Tibial artery (tissue), 4 donors: ENCODE measurements at regions not wholly inside any gene's neighbourhood (a gene's known extent, or its start where the extent isn't known, plus 50 kb on each side); places are given as distances from the start of the nearest gene placed in this dataset.

Experiments used
- DNase-seq, 2 donors: peaks; one replicate each; pipeline ENCODE4 v3.0.0-alpha.2; 2019
- H3K27ac ChIP-seq, 2 donors: fragments of 200-600 bp; sonication (generic) in 1 of 2; 1 replicate in 1 of 2; 2 replicates in 1 of 2; pipeline ENCODE4 v1.5.1; 2018 to 2019; ENCODE audit warnings: mild to moderate bottlenecking in 1 of 2
- H3K27me3 ChIP-seq, 2 donors: fragments of 200-600 bp; sonication (generic) in 1 of 2; one replicate each; pipeline versions ENCODE4 v1.5.1 to v1.6.0; 2016 to 2019
- H3K36me3 ChIP-seq, 3 donors: fragments of 200-600 bp; sonication (generic) in 2 of 3; one replicate each; pipeline ENCODE4 v1.5.1; 2016 to 2019; ENCODE audit warnings: mild to moderate bottlenecking in 2 of 3
- H3K4me1 ChIP-seq, 4 donors: fragments of 200-600 bp; sonication (generic) in 2 of 4; 1 replicate in 3 of 4; 2 replicates in 1 of 4; pipeline ENCODE4 v1.5.1; 2016 to 2019
- H3K4me3 ChIP-seq, 2 donors: fragments of 200-600 bp; sonication (generic) in 1 of 2; 1 replicate in 1 of 2; 2 replicates in 1 of 2; pipeline ENCODE4 v1.5.1; 2018 to 2019; ENCODE audit warnings: mild to moderate bottlenecking in 2 of 2
- H3K9me3 ChIP-seq, 3 donors: fragments of 200-600 bp; sonication (generic) in 1 of 3; one replicate each; pipeline ENCODE4 v1.5.1; 2016 to 2019
- CTCF ChIP-seq, 2 experiments: fragments of 200-600 bp in 1 of 2; fragments of 450-650 bp in 1 of 2; IDR thresholded peaks; one replicate each; pipeline ENCODE4 v1.5.1; 2017 to 2019; ENCODE audit warnings: antibody characterized with exemption in 2 of 2, mild to moderate bottlenecking in 1 of 2, moderate library complexity in 1 of 2
- intact Hi-C: fragments of 100-400 bp; cut with DNase I; formaldehyde crosslinking; loops from one replicate; pipeline ENCODE4 v1.15.0; 2023; ENCODE audit warnings: low total_unique reads

DNA sequence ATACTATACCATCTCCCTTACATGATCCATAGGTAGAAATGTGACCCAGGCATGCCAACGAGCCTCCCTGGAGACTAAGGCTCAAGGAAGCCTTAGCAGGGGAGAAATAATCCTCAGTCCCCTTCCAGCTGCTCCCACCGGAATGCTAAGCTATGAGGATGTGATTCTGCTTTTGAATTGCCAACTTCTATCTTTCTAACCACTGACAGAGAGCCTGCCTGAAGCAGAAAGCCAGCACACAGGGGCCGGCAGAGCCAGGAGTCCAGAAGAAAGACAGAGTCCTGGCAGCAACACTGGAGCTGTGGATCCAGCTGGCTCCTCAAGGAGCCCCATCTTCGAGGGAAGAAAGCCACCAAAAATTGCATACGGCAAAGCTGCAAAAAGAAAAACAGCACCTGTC is 579.6 kb upstream of the CDH5 start:
- no peak overlapping the region for H3K4me3 ChIP-seq
- no peaks in the 10 kb centered on the region for H3K9me3 ChIP-seq
- H3K4me1 ChIP-seq, result peaks cover 0 to 26% (median 18%) of the 10 kb centered on the region in 4 donors
- no peak for DNase-seq
- TF ChIP-seq CTCF (IDR thresholded peaks at IDR 0.05), result no peak
- no peaks in the 10 kb centered on the region for H3K36me3 ChIP-seq
- H3K27me3 ChIP-seq, result no peaks in the 10 kb centered on the region
- H3K27ac ChIP-seq, result no peak overlapping the region
- intact Hi-C loops, result no loop called here

GRCh38 chr16:65783709-65784474 is 582.6 kb upstream of the CDH5 start:
- intact Hi-C loops, result no loop called here
- no peak for DNase-seq
- no peaks in the 10 kb centered on the region for H3K27me3 ChIP-seq

DNA sequence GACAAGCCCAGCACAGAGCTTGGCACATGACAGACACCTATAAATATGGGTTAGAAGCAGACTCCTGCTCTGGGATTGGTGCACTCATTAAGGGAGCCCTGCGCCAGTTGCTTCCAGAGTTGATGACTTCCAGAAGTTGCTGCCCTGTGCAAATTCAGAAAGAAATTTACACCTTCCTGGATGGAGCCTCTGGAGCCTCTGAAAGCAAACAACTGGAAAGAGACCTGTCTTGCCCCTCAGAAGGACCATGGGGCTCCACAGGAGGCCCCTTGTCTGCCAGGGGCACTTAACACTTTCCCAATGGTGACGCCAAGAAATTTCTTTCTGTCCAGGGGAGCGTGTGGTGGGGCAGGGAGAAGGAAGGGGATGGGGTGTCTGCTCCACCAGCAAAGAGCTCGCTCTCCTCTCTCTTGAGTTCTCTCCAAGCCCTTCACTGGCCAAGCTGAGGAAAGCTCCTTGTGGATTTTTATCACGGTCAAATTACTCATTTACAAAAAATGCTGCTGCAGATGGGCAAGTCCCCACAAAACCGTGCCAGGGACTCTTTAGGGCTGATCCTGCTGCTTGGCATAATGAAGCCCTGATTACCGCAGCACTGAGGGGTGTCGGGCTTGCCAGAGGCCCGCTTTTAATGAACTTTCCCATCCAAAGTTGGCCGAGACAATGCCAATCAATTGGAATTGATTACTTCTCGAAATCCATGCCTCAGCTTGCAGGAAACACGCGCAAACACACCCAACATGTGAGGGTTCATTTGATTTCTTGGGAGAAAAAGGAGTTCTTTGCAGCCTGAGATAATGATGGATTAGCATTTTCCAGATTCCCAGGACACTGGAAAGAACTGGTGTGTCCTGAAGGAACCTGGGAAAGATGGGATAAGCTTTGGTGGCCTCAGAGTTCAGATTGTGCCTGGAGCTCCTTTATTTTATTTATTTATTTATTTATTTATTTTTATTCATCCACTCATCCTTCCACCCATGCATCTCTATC is 583.6 kb upstream of the CDH5 start:
- peaks cover 0 to 53% (median 37%) of the 10 kb centered on the region in 4 donors for H3K4me1 ChIP-seq
- no peak for TF ChIP-seq CTCF (IDR thresholded peaks at IDR 0.05)
- H3K4me3 ChIP-seq, result no peak overlapping the region
- H3K36me3 ChIP-seq, result no peaks in the 10 kb centered on the region
- H3K9me3 ChIP-seq, result no peaks in the 10 kb centered on the region
- H3K27ac ChIP-seq, result peak overlapping the region; percentile 30 to 33
- DNase-seq, result no peak
- intact Hi-C loops, result no loop called here
- no peaks in the 10 kb centered on the region for H3K27me3 ChIP-seq

More at GRCh38 chr16:65783709-65784474, 582.6 kb upstream of the CDH5 start:
- no peaks in the 10 kb centered on the region for H3K9me3 ChIP-seq
- H3K4me1 ChIP-seq, result peaks cover 0 to 46% (median 35%) of the 10 kb centered on the region in 4 donors
- no peak overlapping the region for H3K27ac ChIP-seq
- no peak for TF ChIP-seq CTCF (IDR thresholded peaks at IDR 0.05)
- H3K4me3 ChIP-seq, result no peak overlapping the region
- no peaks in the 10 kb centered on the region for H3K36me3 ChIP-seq

- TF ChIP-seq CTCF (IDR thresholded peaks at IDR 0.05), result no peak
- no peak for DNase-seq
- intact Hi-C loops, result no loop called here
- H3K36me3 ChIP-seq, result no peaks in the 10 kb centered on the region
- H3K27me3 ChIP-seq, result no peaks in the 10 kb centered on the region
- H3K27ac ChIP-seq, result no peak overlapping the region
- H3K4me1 ChIP-seq, result peaks cover 0 to 53% (median 37%) of the 10 kb centered on the region in 4 donors
- H3K4me3 ChIP-seq, result no peak overlapping the region
- H3K9me3 ChIP-seq, result peaks cover 0 to 3% (median 2%) of the 10 kb centered on the region in 3 donors
These were observed 584.6 kb upstream of the CDH5 start for GRCh38 chr16:65781855-65782254.

- Histone ChIP-seq H3K27ac (no peak overlapping the region), H3K9me3 (peaks cover 0 to 5% (median 3%) of the 10 kb centered on the region in 3 donors), H3K4me1 (peaks cover 0 to 53% (median 35%) of the 10 kb centered on the region in 4 donors), H3K36me3 (no peaks in the 10 kb centered on the region), H3K4me3 (no peak overlapping the region), H3K27me3 (no peaks in the 10 kb centered on the region)
- intact Hi-C loops, result no loop called here
- no peak for DNase-seq
- no peak for TF ChIP-seq CTCF (IDR thresholded peaks at IDR 0.05)
These were observed 585.1 kb upstream of the CDH5 start for GRCh38 chr16:65781363-65781762.
